ENCODE measurements at regions not wholly inside any gene's neighbourhood (a gene's known extent, or its start where the extent isn't known, plus 50 kb on each side); places are given as distances from the start of the nearest gene placed in this dataset.
"Not testable (repeated sequence)": the region's sequence is repeated elsewhere in the genome, so short reads cannot be mapped to it uniquely, and the experiment has no call there.

DNA sequence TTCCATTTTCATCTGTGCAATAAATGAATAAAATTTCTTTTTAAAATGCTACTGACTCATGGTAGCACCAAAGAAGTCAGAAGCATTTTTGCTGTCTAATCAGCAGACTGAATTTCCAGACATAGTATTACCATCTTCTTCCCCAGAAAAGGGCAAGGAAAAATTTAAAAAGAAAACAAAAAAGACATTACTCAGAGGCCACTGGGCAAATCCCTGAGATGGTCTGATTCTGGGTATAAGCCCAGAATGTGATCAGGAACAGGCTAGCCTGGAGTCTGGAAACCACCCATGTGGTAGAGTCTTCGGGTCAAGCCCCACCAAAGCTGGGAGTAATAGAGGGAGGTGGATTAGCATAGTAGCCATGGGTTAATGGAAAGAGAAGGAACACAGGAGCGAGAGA is 342.8 kb downstream of the FBXW7 start:
- DNase-seq (ENCODE audit: low spot score): peak; percentile 56

DNA sequence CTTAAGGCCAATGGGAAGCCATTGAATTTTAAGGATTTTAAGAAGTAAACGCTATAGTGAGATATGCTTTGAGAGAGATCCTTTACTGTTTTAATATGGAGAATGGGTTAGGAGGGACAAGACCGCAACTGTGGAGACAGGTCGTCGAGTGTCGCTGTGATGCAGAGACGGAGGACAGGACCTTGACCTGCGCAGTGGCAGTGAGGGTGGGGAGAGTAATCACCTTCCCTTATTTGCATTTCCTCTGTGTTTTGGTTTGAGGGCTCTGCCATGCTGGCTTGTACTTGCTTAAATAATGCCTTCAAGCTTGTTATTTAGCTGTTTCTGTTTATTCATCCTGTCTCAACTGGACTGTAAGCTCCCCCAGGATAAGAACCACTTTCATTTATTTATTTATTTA is 345.0 kb downstream of the FBXW7 start:
- no peak for DNase-seq (ENCODE audit: low spot score)

- no peak for DNase-seq (ENCODE audit: low spot score)
Observed at GRCh38 chr4:152189451-152190179, 346.3 kb downstream of the FBXW7 start.

DNA sequence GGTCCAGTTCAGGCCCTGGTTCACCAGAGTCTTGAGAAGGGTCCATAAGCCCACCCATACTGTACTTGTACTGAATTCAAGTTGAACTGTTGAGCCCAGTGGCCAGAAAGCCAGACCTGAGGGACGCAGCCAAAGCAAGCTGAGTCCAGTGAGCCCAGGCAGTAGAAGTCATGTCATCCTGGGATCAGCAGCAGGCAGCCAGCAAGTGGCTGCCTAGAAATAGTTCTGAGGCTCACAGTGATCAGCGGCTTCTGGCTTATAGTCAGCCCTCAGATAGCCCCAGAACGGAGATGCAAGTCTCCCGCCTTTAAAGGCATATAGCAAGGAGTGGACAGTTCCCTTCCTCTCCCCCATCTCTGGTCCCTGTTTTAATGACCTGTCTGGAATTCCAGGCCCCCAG is 347.1 kb downstream of the FBXW7 start:
- no peak for DNase-seq (ENCODE audit: low spot score)

DNA sequence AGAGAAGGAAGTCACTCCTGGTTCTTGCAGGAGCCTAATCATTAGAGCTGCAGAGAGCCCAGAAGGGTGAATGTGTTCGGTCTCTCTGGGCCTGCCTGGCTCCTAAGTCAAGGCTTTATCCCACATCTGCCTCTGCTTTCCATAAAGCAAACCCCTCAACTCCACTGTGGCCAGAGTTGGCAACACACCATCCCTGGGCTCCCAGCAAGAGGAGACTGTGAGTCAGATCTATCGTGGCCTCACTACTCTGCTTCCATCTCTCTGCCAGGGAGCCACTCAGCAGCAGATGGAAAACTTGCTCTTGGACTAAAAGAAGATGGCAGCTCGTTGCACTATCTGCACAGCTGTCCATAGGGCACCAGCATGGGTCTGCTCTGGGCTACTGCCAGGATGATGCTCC is 348.2 kb downstream of the FBXW7 start:
- peak; percentile 58 for DNase-seq (ENCODE audit: low spot score)

DNA sequence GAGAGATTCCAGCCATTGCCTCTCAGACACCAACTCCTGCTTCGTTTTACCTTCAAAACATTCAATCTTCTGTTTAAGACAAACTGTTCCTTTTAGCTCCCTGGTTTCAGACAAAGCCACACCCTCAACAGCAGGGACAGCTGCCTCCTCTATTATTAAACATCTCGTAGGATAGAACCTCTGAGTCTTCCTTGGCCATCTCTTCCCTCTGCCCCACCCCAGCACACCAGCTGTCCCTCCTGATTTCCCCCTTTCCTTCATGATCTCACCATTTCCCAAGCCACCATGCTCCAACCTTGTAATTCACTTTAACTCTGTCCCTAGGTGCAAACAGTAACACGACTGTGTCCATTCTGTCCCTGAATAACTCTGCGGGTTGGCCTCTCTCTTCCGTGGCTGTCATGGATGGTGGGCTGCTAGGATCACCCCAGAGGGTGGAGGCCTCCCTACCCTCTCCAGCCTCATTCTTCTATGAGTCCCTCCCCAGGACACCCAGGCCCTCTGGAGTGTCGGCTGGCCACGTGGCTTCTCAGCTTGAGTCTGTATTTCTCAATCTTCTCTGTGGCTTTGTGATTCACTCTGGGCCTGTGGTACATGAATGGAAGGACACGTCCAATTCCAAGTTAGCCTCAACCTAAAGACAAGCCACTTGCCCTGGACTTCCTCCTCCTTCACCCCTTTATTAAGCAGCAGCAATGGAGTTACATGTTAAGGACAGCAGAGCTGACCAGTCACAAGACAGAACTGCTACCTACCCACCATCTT is 349.9 kb downstream of the FBXW7 start:
- DNase-seq (ENCODE audit: low spot score): peak; percentile 32

- DNase-seq (ENCODE audit: low spot score): no peak
Observed at GRCh38 chr4:152181150-152181549, 354.7 kb downstream of the FBXW7 start.

DNA sequence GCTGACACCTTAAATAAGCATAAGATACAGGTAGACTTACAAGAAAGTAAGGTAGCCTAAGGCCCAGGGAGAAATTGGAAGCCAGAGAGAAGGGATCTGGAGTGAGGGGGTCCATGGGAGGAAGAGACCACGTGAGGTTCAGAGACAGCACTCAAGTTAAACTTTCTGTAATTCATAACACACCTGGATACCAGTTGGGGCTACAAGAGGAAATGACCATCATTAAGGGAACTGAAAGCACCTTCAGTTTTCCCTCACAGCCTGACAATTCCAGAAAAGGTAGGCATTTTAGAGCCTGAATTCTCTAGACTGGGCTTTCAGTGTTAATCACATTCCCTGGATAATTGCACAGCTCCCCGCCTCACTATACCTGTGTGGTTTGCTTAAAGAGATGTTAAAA is 355.5 kb downstream of the FBXW7 start:
- DNase-seq (ENCODE audit: low spot score): no peak

DNA sequence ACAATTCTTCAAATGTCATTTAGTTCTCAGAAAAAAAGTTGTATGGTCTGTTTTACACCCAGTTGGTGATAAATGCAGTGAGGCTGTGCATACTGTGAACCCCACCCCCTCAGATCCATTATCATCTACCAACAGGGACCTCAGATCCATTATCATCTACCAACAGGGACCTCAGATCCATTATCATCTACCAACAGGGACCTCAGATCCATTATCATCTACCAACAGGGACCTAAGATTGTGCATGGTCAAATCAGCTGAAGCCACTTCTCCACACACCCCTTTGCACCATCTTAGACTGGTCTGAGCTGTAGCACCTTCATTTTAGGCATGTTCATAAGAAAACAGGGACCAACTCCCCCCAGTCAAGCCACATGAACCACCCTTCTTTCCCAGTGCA is 358.4 kb downstream of the FBXW7 start:
- not testable (repeated sequence) for DNase-seq (ENCODE audit: low spot score)

GRCh38 chr4:152176627-152177214 is 359.2 kb downstream of the FBXW7 start:
- DNase-seq (ENCODE audit: low spot score): no peak

- no peak for DNase-seq (ENCODE audit: low spot score)
Observed at GRCh38 chr4:152175586-152175985, 360.3 kb downstream of the FBXW7 start.

DNA sequence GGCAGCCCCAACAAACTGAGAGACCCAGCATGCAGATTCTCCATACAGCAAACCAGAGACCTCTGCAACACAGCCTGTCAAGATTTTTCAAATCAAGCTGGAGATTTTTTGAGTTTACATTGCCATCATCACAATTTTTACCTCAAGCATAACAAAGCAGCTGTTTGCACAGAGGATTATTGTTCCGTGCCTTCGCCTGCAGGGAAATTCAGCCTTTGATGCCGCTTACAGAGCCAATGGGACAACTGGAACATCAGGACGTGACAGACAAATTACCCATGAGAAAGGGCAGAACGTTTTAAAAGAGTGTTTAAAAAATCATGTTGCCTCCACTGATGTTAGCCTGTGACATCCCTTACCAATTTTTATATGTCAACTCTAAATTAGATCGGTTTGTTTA is 363.7 kb downstream of the FBXW7 start:
- DNase-seq (ENCODE audit: low spot score): no peak

DNA sequence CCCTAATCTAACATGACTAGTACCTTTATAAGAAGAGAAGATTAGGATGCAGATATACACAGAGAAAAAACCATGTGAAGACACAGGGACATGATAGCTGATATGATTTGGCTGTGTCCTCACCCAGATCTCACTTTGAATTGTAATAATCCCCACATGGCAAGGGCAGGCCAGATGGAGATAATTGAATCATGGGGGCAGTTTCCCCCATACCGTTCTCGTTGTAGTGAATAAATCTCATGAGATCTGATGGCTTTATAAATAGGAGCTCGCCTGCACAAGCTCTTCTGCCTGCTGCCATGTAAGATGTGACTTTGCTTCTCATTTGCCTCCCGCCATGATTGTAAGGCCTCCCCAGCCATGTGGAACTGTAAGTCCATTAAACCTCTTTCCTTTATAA is 364.3 kb downstream of the FBXW7 start:
- DNase-seq (ENCODE audit: low spot score): no peak

DNA sequence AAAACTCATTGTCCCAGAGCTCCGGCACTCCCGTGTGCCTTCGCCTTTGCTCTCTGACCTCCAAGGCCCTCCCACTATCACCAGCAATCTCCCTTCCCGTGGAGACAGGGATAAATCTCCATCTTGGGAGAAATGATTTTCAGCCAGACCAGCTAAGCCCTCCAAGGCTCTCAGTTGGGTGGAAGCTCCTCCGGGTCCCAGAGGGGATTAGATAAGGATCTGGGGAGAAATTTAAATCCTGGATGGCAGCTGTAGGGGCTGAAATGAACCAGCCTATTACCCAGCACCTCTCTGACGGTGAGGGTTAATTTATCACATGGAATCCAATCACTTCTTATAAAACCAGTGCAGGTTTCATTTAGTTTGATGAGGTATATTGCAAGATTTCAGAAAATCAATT is 366.2 kb downstream of the FBXW7 start:
- no peak for DNase-seq (ENCODE audit: low spot score)

DNA sequence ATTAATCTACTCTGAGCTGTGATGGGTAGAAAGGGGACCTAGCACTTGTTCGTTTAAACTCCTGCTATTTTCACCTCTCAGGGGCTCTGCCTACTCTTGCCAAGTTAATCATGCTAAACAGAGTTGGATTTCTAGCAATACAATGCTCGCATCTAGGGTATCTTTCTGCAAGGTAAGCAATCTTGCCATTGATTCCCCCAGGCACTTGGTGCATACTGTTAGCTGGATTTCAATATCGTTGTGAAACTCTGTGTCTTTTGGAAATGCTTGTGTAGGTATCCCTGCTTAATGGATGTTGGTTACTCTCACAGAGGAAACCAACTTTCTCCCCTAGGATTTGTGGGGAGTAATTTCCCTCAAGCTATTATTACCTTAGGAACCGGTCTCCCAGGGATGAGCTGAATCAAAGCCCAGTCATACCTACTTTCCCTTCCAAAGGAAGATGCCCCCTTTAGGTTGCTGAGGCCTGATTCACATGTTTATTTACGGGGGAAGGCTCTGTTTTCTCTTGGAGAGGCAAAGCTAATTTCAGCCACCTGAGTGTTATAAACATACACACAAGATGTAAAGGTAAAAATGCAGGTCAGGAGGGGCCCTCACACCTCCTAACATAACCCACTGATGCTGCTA is 366.8 kb downstream of the FBXW7 start:
- no peak for DNase-seq (ENCODE audit: low spot score)

- peak; percentile 37 for DNase-seq (ENCODE audit: low spot score)
Observed at GRCh38 chr4:152166567-152166966, 369.3 kb downstream of the FBXW7 start.

DNA sequence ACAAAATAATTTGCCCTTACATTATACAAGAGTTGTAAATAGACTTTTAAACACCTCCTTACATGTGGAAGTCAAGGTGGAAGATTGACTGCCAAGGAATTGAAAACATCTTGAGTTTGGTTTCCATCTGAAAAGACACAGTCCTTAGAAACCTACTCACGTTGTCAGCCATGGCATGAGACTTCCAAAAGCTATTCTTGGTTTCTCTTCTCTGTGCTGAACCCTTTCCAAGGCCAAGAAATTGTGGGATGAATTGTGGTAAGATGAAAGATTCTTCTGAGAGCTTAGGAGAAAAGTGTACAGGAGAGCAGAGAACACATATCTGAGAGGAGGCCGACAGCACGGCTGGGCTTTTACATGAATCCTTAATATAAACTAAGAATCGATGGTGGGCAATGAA is 370.0 kb downstream of the FBXW7 start:
- no peak for DNase-seq (ENCODE audit: low spot score)

DNA sequence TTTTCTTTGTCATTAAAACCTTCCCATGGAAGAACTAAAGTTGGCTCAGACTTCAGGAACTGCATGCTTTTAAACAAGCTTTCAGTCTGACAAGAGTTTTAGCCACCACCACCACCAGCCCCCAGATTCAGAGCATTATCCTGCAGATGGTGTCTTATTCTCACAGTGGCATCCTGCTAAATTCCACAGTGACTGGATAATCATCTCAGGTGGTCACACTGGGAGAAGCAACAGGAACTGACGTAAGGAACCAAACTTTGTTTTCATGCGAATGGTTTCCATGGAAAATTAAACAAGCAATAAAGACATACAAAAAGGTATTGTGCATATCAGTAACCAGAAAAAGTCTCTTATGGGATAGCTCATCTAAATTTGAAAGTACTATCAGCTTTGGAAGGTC is 370.7 kb downstream of the FBXW7 start:
- no peak for DNase-seq (ENCODE audit: low spot score)

DNA sequence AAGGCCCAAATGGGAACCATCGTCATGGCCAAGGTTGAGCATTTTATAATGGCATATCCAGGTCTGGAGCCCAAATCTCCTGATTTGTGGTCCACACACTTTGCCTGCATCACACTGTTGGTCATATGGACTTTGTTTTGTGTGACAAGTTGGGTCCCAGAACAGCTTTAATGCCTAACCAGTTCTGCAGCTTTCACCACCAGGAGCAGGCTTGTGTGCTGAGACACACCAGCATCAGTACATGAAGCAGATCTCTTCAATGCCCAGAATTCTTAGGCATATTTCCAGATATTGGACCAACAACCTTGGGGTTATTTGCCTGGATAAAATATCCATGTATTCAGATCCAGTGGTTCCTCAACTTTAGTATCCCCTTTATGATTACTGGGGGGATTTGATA is 371.3 kb downstream of the FBXW7 start:
- DNase-seq (ENCODE audit: low spot score): no peak

DNA sequence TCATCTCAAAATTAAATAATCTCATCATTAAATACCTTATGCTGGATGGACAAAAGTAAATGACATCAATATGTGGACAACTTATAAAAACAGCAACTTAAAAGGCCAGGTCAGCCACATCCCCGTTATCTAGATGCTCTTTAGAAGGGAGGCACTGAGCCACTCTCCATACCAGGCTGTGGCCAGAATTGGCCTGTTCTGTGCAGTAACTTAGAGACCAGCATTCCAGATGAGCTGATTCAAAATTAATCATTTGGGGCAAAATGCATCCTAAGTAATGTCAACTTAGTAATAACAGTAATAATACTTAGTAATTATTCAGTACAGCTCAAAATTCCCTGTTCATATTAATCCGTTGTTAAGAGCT is 373.6 kb downstream of the FBXW7 start:
- DNase-seq (ENCODE audit: low spot score): peak; percentile 39

- peak; percentile 46 for DNase-seq (ENCODE audit: low spot score)
Observed at GRCh38 chr4:152161676-152162330, 374.1 kb downstream of the FBXW7 start.

- no peak for DNase-seq (ENCODE audit: low spot score)
Observed at GRCh38 chr4:152160225-152160800, 375.6 kb downstream of the FBXW7 start.

Data from AG20443 (cell line).